Natural killer cell (primary cell): ENCODE measurements at regions not wholly inside any gene's neighbourhood (a gene's known extent, or its start where the extent isn't known, plus 50 kb on each side); places are given as distances from the start of the nearest gene placed in this dataset.

ENCODE experiments used
- ATAC-seq, 3 donors: fragments of 150-1000 bp in 2 of 3; fragments of 200-7000 bp in 1 of 3; cut with Tn5 transposase; 1 replicate in 1 of 3; 2 replicates in 2 of 3; pipeline ENCODE4 v1.10.0; 2021; ENCODE audit warnings: mild to moderate bottlenecking in 2 of 3, moderate library complexity in 2 of 3
- DNase-seq, 2 donors: peaks; one replicate each; pipeline versions ENCODE4 v3.0.0 to v3.0.0-alpha.2; 2013 to 2021; ENCODE audit warnings: mixed read lengths in 1 of 2
- H3K27ac ChIP-seq: one replicate; pipeline ENCODE4 v1.5.1; 2013; ENCODE audit warnings: mild to moderate bottlenecking, low read length
- H3K27me3 ChIP-seq: one replicate; pipeline ENCODE4 v1.6.1; 2013; ENCODE audit warnings: low read length; ENCODE audit not compliant: control insufficient read depth, insufficient read depth
- H3K36me3 ChIP-seq: one replicate; pipeline ENCODE4 v1.6.1; 2013; ENCODE audit warnings: low read length; ENCODE audit not compliant: control insufficient read depth, insufficient read depth
- H3K4me1 ChIP-seq: one replicate; pipeline ENCODE4 v1.6.1; 2013; ENCODE audit warnings: low read length; ENCODE audit not compliant: control insufficient read depth, insufficient read depth
- H3K4me3 ChIP-seq: one replicate; pipeline ENCODE4 v1.5.1; 2013; ENCODE audit warnings: low read length
- H3K9me3 ChIP-seq: one replicate; pipeline ENCODE4 v1.6.1; 2013; ENCODE audit warnings: low read length; ENCODE audit not compliant: control insufficient read depth, insufficient read depth
- H3K27ac Mint-ChIP-seq, 2 donors: one replicate each; pipeline ENCODE4 v1.8.0; 2022; ENCODE audit warnings: mild to moderate bottlenecking in 2 of 2, mixed read lengths in 2 of 2, moderate library complexity in 1 of 2
- H3K27me3 Mint-ChIP-seq, 2 donors: one replicate each; pipeline ENCODE4 v1.8.0; 2022; ENCODE audit warnings: low read depth in 2 of 2, mixed read lengths in 2 of 2
- H3K36me3 Mint-ChIP-seq: one replicate; pipeline ENCODE4 v1.8.0; 2022; ENCODE audit warnings: mixed read lengths
- H3K4me1 Mint-ChIP-seq, 2 donors: one replicate each; pipeline ENCODE4 v1.8.0; 2022; ENCODE audit warnings: mixed read lengths in 2 of 2
- H3K4me3 Mint-ChIP-seq: one replicate; pipeline ENCODE4 v1.8.0; 2022; ENCODE audit warnings: mild to moderate bottlenecking, moderate library complexity, mixed read lengths
- H3K9me3 Mint-ChIP-seq, 2 donors: one replicate each; pipeline ENCODE4 v1.8.0; 2022; ENCODE audit warnings: mixed read lengths in 2 of 2
- WGBS: methylation state at CpG from one replicate; pipeline ENCODE4 v1.1.7; 2013; ENCODE audit warnings: missing lambda C conversion rate; ENCODE audit not compliant: insufficient coverage; 5-methylcytosine and 5-hydroxymethylcytosine counted together
- intact Hi-C: fragments of 100-400 bp; cut with micrococcal nuclease; formaldehyde crosslinking; loops from one replicate; pipeline ENCODE4 v1.14.2; 2022
- TF ChIP-seq, protein P1 (sequence below): fragments of 200-600 bp; IDR thresholded peaks from one replicate; pipeline ENCODE4 v1.8.0; 2022; ENCODE audit warnings: antibody characterized with exemption

DNA sequence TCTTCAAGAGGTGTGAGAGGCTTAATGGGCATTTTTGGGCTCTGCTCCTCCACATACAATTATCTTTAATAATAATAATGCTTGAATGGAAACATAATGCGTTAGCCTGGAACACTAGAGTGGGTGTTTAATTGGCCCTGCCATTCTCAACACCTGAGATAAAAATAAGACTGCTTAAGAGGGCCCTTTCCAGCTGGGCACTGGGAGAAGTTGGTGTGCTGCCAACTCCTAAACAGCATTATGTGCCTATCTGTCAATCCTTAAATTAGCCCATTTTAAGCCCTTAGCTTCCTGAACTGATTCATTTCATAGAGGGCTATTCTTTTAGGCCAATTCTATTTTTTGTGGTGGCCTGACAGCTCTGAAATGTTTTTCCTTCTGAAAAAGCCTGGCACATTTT lies 211.1 kb upstream of the ZIC3 start:
- Mint-ChIP-seq H3K9me3 (no peaks in the 10 kb centered on the region), H3K27ac (no peak overlapping the region), H3K27me3 (peaks cover 0 to 19% of the 10 kb centered on the region in 2 donors), H3K36me3 (no peaks in the 10 kb centered on the region), H3K4me1 (no peaks in the 10 kb centered on the region), H3K4me3 (no peak overlapping the region)
- Histone ChIP-seq H3K9me3 (no peaks in the 10 kb centered on the region), H3K4me3 (no peak overlapping the region), H3K27ac (no peak overlapping the region), H3K27me3 (no peaks in the 10 kb centered on the region), H3K36me3 (no peaks in the 10 kb centered on the region), H3K4me1 (no peaks in the 10 kb centered on the region)
- no peak for DNase-seq
- ATAC-seq, result no peak
- WGBS, result 100% methylated on average over 1 of the region's 1 CpG
- TF ChIP-seq, protein P1, sequence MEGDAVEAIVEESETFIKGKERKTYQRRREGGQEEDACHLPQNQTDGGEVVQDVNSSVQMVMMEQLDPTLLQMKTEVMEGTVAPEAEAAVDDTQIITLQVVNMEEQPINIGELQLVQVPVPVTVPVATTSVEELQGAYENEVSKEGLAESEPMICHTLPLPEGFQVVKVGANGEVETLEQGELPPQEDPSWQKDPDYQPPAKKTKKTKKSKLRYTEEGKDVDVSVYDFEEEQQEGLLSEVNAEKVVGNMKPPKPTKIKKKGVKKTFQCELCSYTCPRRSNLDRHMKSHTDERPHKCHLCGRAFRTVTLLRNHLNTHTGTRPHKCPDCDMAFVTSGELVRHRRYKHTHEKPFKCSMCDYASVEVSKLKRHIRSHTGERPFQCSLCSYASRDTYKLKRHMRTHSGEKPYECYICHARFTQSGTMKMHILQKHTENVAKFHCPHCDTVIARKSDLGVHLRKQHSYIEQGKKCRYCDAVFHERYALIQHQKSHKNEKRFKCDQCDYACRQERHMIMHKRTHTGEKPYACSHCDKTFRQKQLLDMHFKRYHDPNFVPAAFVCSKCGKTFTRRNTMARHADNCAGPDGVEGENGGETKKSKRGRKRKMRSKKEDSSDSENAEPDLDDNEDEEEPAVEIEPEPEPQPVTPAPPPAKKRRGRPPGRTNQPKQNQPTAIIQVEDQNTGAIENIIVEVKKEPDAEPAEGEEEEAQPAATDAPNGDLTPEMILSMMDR, result no peak
- intact Hi-C loops, result no loop called here

DNA sequence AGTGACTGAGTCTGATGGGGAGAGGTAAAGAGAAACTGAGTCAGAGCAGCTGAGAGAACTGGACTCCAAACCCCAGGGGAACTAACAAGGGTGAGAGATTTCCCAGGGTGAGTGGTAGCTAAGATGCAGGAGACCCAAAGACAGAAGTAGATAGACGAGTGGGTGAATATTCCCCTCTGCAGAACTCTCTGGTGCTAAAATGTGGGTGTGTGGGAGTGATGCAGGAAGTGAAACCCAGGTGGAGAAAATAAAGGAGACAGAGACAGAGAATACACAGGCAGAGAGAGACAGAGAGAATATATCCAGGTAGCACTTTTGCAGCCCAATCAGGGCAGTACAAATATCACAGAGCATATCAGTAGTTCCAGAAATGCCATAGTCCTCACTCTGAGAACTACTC lies 212.5 kb upstream of the ZIC3 start:
- no peak overlapping the region for H3K27ac Mint-ChIP-seq
- ATAC-seq, result no peak
- Histone ChIP-seq H3K9me3 (no peaks in the 10 kb centered on the region), H3K4me1 (no peaks in the 10 kb centered on the region), H3K4me3 (no peak overlapping the region), H3K27ac (no peak overlapping the region), H3K36me3 (no peaks in the 10 kb centered on the region), H3K27me3 (no peaks in the 10 kb centered on the region)
- H3K27me3 Mint-ChIP-seq, result peaks cover 0 to 12% of the 10 kb centered on the region in 2 donors
- H3K9me3 Mint-ChIP-seq, result no peaks in the 10 kb centered on the region
- WGBS, result 64% methylated on average over 1 of the region's 1 CpG
- no peaks in the 10 kb centered on the region for H3K4me1 Mint-ChIP-seq
- intact Hi-C loops, result no loop called here
- TF ChIP-seq, protein P1, result no peak
- H3K4me3 Mint-ChIP-seq, result no peak overlapping the region
- H3K36me3 Mint-ChIP-seq, result no peaks in the 10 kb centered on the region
- DNase-seq, result no peak

DNA sequence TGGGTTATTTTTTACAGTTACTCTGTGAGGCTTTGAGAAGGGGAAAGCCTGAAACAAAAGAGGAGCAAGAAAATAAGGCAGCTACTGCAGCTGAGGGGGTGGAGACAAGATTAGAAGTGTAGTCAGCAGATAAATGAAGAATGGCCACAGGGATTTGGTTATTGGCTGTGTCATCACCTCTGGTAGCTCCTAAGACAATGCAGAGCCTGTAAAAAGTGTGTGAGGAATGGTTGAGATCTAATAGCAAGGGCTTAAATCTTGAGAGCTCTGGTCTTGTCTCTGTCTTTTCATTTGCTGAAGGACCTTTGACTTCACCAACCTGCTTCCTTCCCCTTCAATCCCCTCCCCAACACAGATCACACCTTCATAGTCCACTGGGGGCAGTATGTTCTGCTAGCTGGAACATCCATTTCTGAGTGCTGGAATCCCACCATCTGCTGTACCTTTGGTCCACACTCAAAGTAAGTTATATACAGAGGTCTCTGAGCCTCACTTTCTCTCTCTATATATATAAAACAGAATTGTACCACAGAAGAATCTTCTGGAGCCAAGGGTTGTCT lies 213.7 kb upstream of the ZIC3 start:
- Histone ChIP-seq H3K4me1 (no peaks in the 10 kb centered on the region), H3K27ac (no peak overlapping the region), H3K4me3 (no peak overlapping the region), H3K36me3 (no peaks in the 10 kb centered on the region), H3K27me3 (no peaks in the 10 kb centered on the region), H3K9me3 (no peaks in the 10 kb centered on the region)
- Mint-ChIP-seq H3K27me3 (peaks cover 0 to 13% of the 10 kb centered on the region in 2 donors), H3K27ac (no peak overlapping the region), H3K36me3 (no peaks in the 10 kb centered on the region), H3K9me3 (no peaks in the 10 kb centered on the region), H3K4me3 (no peak overlapping the region), H3K4me1 (no peaks in the 10 kb centered on the region)
- no peak for DNase-seq
- TF ChIP-seq, protein P1, result no peak
- intact Hi-C loops, result no loop called here
- no peak for ATAC-seq

DNA sequence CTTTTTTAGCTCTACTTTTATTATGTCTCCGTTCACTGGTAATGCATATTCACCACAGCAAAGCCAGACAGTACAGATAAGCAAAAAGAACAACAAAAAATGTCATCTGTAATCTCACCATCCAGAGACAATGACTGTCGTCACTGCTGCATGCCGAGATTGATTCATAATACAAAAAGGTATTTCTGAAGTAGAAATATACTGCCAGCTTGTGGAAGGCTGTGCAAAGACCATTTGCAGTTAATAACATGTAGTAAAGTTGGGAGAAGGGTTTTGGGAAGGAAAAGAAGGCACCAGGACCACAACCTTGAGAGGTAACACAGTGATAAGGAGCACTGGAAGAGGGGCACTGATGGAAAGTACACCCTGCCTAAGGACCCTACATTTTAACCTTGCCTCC lies 223.0 kb upstream of the ZIC3 start:
- no peaks in the 10 kb centered on the region for H3K9me3 ChIP-seq
- peaks cover 0 to 2% of the 10 kb centered on the region in 2 donors for H3K9me3 Mint-ChIP-seq
- 93% methylated on average over 3 of the region's 3 CpGs for WGBS
- no peaks in the 10 kb centered on the region for H3K36me3 ChIP-seq
- no peaks in the 10 kb centered on the region for H3K4me1 Mint-ChIP-seq
- no peaks in the 10 kb centered on the region for H3K4me1 ChIP-seq
- H3K4me3 ChIP-seq, result no peak overlapping the region
- H3K27ac ChIP-seq, result no peak overlapping the region
- no peaks in the 10 kb centered on the region for H3K27me3 ChIP-seq
- H3K36me3 Mint-ChIP-seq, result no peaks in the 10 kb centered on the region
- H3K27me3 Mint-ChIP-seq, result peaks cover 14% of the 10 kb centered on the region in 2 donors
- TF ChIP-seq, protein P1, result no peak
- intact Hi-C loops, result no loop called here
- DNase-seq (no peak), ATAC-seq (no peak)
- no peak overlapping the region for H3K4me3 Mint-ChIP-seq
- H3K27ac Mint-ChIP-seq, result no peak overlapping the region
